Ishikawa (cell line): ENCODE measurements at regions not wholly inside any gene's neighbourhood (a gene's known extent, or its start where the extent isn't known, plus 50 kb on each side); places are given as distances from the start of the nearest gene placed in this dataset.

Source experiments
- CEBPB ChIP-seq: IDR thresholded peaks from 2 replicates; pipeline ENCODE4 v1.6.1; 2012
- CREB1 ChIP-seq: IDR thresholded peaks from 2 replicates; pipeline ENCODE4 v1.6.1; 2012; ENCODE audit warnings: low read depth
- EGR1 ChIP-seq: IDR thresholded peaks from 2 replicates; pipeline ENCODE4 v1.6.1; 2012
- EP300 ChIP-seq: IDR thresholded peaks from 2 replicates; pipeline ENCODE4 v1.6.1; 2012; ENCODE audit warnings: borderline replicate concordance
- FOXM1 ChIP-seq: IDR thresholded peaks from 2 replicates; pipeline ENCODE4 v1.6.1; 2012; ENCODE audit warnings: low read depth, borderline replicate concordance
- NFIC ChIP-seq: IDR thresholded peaks from 2 replicates; pipeline ENCODE4 v1.6.1; 2012
- RAD21 ChIP-seq: IDR thresholded peaks from 2 replicates; pipeline ENCODE4 v1.6.1; 2012; ENCODE audit warnings: low read depth
- TAF1 ChIP-seq: IDR thresholded peaks from 2 replicates; pipeline ENCODE4 v1.6.1; 2012; ENCODE audit warnings: low read depth, mild to moderate bottlenecking
- TCF12 ChIP-seq: IDR thresholded peaks from 2 replicates; pipeline ENCODE4 v1.6.1; 2012; ENCODE audit warnings: low read depth
- TEAD4 ChIP-seq: IDR thresholded peaks from 2 replicates; pipeline ENCODE4 v1.6.1; 2012
- YY1 ChIP-seq: IDR thresholded peaks from 2 replicates; pipeline ENCODE4 v1.6.1; 2012; ENCODE audit warnings: low read depth
- ZBTB7A ChIP-seq: IDR thresholded peaks from 2 replicates; pipeline ENCODE4 v1.6.1; 2012; ENCODE audit warnings: low read depth
- TF ChIP-seq, protein P1 (sequence below): IDR thresholded peaks from 2 replicates; pipeline ENCODE4 v1.6.1; 2012; ENCODE audit warnings: low read depth, mild to moderate bottlenecking
- TF ChIP-seq, protein P2 (sequence below): IDR thresholded peaks from 2 replicates; pipeline ENCODE4 v1.6.1; 2012
- TF ChIP-seq, protein P3 (sequence below): IDR thresholded peaks from 2 replicates; pipeline ENCODE4 v1.6.1; 2012

DNA sequence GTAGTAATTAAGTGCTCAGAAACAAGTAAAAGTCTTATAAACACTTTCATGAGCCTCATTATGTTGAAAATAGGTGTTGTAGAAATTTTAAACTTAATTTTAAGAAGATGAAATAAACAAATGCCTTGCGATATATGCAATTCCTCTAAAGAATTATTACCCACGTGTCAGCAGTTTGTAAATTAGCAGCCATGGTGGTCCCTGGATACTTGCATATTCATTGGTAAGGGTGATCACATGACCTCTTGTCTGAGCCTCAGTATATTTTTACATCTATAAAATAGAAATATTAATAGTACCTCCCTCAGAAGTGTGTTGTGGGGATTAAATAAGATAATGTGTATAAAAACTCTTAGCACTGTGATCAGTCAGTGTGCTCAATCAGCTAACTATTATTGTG is 141.5 kb upstream of the SVIL start:
- no peak for TF ChIP-seq YY1
- TF ChIP-seq RAD21 = no peak
- TF ChIP-seq, protein P1, sequence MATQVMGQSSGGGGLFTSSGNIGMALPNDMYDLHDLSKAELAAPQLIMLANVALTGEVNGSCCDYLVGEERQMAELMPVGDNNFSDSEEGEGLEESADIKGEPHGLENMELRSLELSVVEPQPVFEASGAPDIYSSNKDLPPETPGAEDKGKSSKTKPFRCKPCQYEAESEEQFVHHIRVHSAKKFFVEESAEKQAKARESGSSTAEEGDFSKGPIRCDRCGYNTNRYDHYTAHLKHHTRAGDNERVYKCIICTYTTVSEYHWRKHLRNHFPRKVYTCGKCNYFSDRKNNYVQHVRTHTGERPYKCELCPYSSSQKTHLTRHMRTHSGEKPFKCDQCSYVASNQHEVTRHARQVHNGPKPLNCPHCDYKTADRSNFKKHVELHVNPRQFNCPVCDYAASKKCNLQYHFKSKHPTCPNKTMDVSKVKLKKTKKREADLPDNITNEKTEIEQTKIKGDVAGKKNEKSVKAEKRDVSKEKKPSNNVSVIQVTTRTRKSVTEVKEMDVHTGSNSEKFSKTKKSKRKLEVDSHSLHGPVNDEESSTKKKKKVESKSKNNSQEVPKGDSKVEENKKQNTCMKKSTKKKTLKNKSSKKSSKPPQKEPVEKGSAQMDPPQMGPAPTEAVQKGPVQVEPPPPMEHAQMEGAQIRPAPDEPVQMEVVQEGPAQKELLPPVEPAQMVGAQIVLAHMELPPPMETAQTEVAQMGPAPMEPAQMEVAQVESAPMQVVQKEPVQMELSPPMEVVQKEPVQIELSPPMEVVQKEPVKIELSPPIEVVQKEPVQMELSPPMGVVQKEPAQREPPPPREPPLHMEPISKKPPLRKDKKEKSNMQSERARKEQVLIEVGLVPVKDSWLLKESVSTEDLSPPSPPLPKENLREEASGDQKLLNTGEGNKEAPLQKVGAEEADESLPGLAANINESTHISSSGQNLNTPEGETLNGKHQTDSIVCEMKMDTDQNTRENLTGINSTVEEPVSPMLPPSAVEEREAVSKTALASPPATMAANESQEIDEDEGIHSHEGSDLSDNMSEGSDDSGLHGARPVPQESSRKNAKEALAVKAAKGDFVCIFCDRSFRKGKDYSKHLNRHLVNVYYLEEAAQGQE = no peak
- TF ChIP-seq FOXM1 = no peak
- no peak for TF ChIP-seq TAF1
- TF ChIP-seq, protein P2, sequence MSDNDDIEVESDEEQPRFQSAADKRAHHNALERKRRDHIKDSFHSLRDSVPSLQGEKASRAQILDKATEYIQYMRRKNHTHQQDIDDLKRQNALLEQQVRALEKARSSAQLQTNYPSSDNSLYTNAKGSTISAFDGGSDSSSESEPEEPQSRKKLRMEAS = no peak
- TF ChIP-seq, protein P3, sequence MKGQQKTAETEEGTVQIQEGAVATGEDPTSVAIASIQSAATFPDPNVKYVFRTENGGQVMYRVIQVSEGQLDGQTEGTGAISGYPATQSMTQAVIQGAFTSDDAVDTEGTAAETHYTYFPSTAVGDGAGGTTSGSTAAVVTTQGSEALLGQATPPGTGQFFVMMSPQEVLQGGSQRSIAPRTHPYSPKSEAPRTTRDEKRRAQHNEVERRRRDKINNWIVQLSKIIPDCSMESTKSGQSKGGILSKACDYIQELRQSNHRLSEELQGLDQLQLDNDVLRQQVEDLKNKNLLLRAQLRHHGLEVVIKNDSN = no peak
- TF ChIP-seq NFIC = no peak
- no peak for TF ChIP-seq EGR1
- TF ChIP-seq TCF12 = no peak
- no peak for TF ChIP-seq CEBPB
- no peak for TF ChIP-seq ZBTB7A
- no peak for TF ChIP-seq TEAD4
- no peak for TF ChIP-seq CREB1
- no peak for TF ChIP-seq EP300

DNA sequence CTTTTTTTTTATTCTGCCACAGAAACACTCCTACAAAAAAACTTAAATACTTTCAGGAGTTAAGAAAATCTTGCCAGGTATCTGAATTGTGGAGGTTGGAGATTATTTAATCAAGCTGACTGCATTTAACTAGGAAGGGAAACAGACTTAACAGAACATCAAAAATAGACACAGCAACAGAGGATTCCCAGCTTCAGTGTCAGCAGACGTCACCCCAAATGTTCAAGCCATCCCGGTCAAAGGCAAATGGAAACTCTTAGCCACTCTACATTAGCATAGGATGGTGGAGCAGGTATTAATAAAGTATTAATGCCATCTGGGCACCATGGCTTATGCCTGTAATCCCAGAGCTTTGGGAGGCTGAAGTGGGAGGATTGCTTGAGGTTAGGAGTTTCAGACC is 139.7 kb upstream of the SVIL start:
- no peak for TF ChIP-seq ZBTB7A
- TF ChIP-seq YY1 = no peak

DNA sequence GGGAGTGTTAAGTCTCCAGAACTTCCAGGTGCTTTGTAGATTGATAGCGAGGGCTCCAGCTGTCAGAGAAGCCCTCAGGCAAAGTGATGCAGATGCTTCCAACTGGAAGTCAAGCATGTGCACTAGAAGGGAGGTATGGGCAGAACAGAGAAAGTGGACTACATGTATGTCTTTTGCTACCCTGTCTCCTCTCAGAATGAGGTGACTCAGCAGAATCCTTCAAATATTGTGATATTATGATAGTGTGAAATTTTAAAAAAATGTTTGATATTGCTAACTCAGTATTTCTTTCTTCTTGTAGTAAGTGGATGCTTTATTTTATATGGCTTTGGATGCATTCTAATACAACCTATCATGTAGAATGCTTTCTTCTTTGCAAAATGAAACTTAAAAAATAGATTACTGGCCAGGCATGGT is 138.9 kb upstream of the SVIL start:
- TF ChIP-seq TAF1 (no peak), NFIC (no peak), EGR1 (no peak), CREB1 (no peak), RAD21 (no peak), ZBTB7A (no peak), TEAD4 (no peak), YY1 (no peak), EP300 (no peak), CEBPB (no peak), FOXM1 (no peak), TCF12 (no peak)
- TF ChIP-seq, protein P2 = no peak
- TF ChIP-seq, protein P1 = no peak
- TF ChIP-seq, protein P3 = no peak

DNA sequence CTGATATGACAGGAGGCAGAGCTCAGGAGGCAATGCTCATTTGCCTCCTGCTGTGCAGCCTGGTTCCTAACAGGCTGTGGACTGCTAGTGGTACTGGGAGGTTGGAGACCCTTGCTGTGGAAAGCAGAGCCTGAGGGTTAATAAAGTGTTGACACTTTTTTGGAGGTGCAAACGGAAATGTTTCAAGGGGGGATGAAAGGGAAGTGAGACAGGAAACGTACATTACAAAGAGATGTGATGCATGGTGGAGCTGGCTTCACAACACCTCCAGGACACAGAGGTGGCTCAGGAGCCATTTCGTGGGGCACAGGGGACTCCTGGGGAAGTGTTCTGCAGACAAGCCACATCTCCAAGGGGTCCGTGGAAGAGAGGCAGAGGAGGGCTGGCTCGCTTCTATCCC is 137.6 kb upstream of the SVIL start:
- TF ChIP-seq YY1 (no peak), CEBPB (no peak), TCF12 (no peak), RAD21 (no peak), NFIC (no peak), TEAD4 (no peak), FOXM1 (no peak), EGR1 (no peak), EP300 (no peak), CREB1 (no peak), ZBTB7A (no peak), TAF1 (no peak)
- TF ChIP-seq, protein P1 = no peak
- TF ChIP-seq, protein P3 = no peak
- TF ChIP-seq, protein P2 = no peak
